CD4-positive, alpha-beta T cell (primary cell): ENCODE measurements at regions not wholly inside any gene's neighbourhood (a gene's known extent, or its start where the extent isn't known, plus 50 kb on each side); places are given as distances from the start of the nearest gene placed in this dataset.

Source experiments
- ATAC-seq: fragments of 200-7000 bp; cut with Tn5 transposase; one replicate; pipeline ENCODE4 v1.10.0; 2022; ENCODE audit warnings: mild to moderate bottlenecking; ENCODE audit not compliant: poor library complexity
- CTCF ChIA-PET: fragments of 350-600 bp; sonication (Branson Sonifier 250); formaldehyde crosslinking; loops from one replicate; lab custom pipeline; 2021; ENCODE audit warnings: antibody characterized with exemption, inconsistent platforms; lab: Charles Lee
- POLR2A ChIA-PET: fragments of 350-600 bp; sonication (Branson Sonifier 250); formaldehyde crosslinking; loops from one replicate; lab custom pipeline; 2021; ENCODE audit warnings: antibody characterized with exemption, inconsistent platforms; lab: Charles Lee
- DNase-seq, 14 experiments: peaks; one replicate each; pipeline ENCODE4 v3.0.0-alpha.2; 2013 to 2020; ENCODE audit warnings: mixed read lengths in 2 of 14
- H3K27ac ChIP-seq, 2 donors: one replicate each; pipeline versions ENCODE4 v1.5.1 to v1.7.0; 2013; ENCODE audit warnings: low read length in 2 of 2, low read depth in 1 of 2, mild to moderate bottlenecking in 1 of 2
- H3K27me3 ChIP-seq, 2 experiments: 1 replicate in 1 of 2; 2 replicates in 1 of 2; pipeline versions ENCODE4 v1.6.1 to v1.7.0; 2013; ENCODE audit warnings: low read length in 2 of 2, control low read depth in 1 of 2, mild to moderate bottlenecking in 1 of 2, moderate library complexity in 1 of 2; ENCODE audit not compliant: insufficient read depth in 2 of 2, control insufficient read depth in 1 of 2
- H3K36me3 ChIP-seq: one replicate; pipeline ENCODE4 v1.6.1; 2013; ENCODE audit warnings: low read length, control low read depth; ENCODE audit not compliant: insufficient read depth
- H3K4me1 ChIP-seq: one replicate; pipeline ENCODE4 v1.6.1; 2013; ENCODE audit warnings: low read length, control low read depth; ENCODE audit not compliant: insufficient read depth
- H3K4me3 ChIP-seq: one replicate; pipeline ENCODE4 v1.5.1; 2013; ENCODE audit warnings: mild to moderate bottlenecking, low read length, moderate library complexity
- H3K9me3 ChIP-seq, 2 experiments: 1 replicate in 1 of 2; 2 replicates in 1 of 2; pipeline versions ENCODE4 v1.6.1 to v1.7.0; 2013; ENCODE audit warnings: low read length in 2 of 2, mild to moderate bottlenecking in 2 of 2, control low read depth in 1 of 2, moderate library complexity in 1 of 2; ENCODE audit not compliant: control insufficient read depth in 1 of 2, insufficient read depth in 1 of 2
- H3K27ac Mint-ChIP-seq: one replicate; pipeline ENCODE4 v1.8.0; 2020; ENCODE audit warnings: mixed read lengths
- H3K27me3 Mint-ChIP-seq: one replicate; pipeline ENCODE4 v1.8.0; 2021; ENCODE audit warnings: mixed read lengths
- H3K36me3 Mint-ChIP-seq: one replicate; pipeline ENCODE4 v1.8.0; 2021; ENCODE audit warnings: low read depth, mixed read lengths
- H3K4me1 Mint-ChIP-seq: one replicate; pipeline ENCODE4 v1.8.0; 2021; ENCODE audit warnings: low read depth, mixed read lengths
- H3K4me3 Mint-ChIP-seq: one replicate; pipeline ENCODE4 v1.8.0; 2020; ENCODE audit warnings: mild to moderate bottlenecking, mixed read lengths
- H3K9me3 Mint-ChIP-seq: one replicate; pipeline ENCODE4 v1.8.0; 2020; ENCODE audit warnings: mixed read lengths
- CTCF ChIP-seq: fragments of 200-600 bp; IDR thresholded peaks from one replicate; pipeline ENCODE4 v1.8.0; 2022; ENCODE audit warnings: antibody characterized with exemption, mild to moderate bottlenecking
- intact Hi-C, 2 experiments: fragments of 100-400 bp; cut with DNase I in 1 of 2; cut with micrococcal nuclease in 1 of 2; formaldehyde crosslinking; loops; one replicate each; pipeline versions ENCODE4 v1.15.1 to v1.9.0; 2023 to 2025; cut with DNase I, micrococcal nuclease

GRCh38 chr6:167667204-167668018, 159.3 kb upstream of the AFDN start:
- H3K27me3 ChIP-seq: no peaks in the 10 kb centered on the region
- Mint-ChIP-seq H3K36me3 (no peaks in the 10 kb centered on the region), H3K27me3 (peaks cover 5% of the 10 kb centered on the region), H3K4me3 (no peak overlapping the region), H3K9me3 (peaks cover 6% of the 10 kb centered on the region), H3K4me1 (no peaks in the 10 kb centered on the region), H3K27ac (no peak overlapping the region)
- H3K27ac ChIP-seq: no peak overlapping the region
- ChIA-PET CTCF (no interaction called here), POLR2A (no interaction called here)
- H3K9me3 ChIP-seq: peaks cover 0 to 28% of the 10 kb centered on the region in 2 experiments
- intact Hi-C loops: no loop called here
- no peaks in the 10 kb centered on the region for H3K4me1 ChIP-seq
- TF ChIP-seq CTCF: no peak
- DNase-seq (no peak), ATAC-seq (no peak)
- no peak overlapping the region for H3K4me3 ChIP-seq
- H3K36me3 ChIP-seq: no peaks in the 10 kb centered on the region

DNA sequence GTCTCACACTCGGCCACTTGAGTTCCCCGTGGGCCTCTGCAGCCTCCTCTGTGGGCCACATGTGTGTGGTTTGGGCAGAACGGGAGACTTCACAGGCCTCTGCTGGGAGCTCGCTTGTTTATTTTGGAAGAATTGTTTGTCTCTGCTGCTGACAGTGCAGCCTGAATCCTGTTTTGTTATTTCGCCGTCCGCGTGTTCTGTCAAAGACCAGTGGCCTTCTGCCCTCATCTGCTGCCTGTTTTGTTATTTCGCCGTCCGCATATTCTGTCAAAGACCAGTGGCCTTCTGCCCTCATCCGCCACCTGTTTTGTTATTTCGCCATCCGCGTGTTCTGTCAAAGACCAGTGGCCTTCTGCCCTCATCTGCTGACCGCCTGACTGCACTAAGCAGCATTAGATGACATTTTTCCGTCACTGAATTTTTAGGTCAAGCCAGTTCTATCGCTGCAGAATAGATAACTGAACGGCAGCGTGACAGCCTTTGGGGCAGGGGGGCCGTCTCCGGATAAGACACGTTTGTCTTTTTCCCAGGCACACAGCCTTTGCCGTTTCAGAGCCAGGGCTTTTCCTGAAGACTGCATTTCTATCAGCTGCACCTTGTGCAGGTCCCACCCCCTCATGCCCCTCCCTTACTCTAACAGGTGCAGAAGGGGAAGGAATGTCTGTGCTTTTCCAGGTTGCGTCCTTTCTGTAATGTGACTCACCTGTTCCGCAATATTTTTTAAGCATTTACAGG, 158.5 kb upstream of the AFDN start:
- no peak overlapping the region for H3K4me3 Mint-ChIP-seq
- Histone ChIP-seq H3K4me1 (no peaks in the 10 kb centered on the region), H3K9me3 (peaks cover 0 to 24% of the 10 kb centered on the region in 2 experiments), H3K36me3 (no peaks in the 10 kb centered on the region), H3K27me3 (no peaks in the 10 kb centered on the region), H3K4me3 (no peak overlapping the region), H3K27ac (no peak overlapping the region)
- POLR2A ChIA-PET: no interaction called here
- TF ChIP-seq CTCF: no peak
- H3K27ac Mint-ChIP-seq: no peak overlapping the region
- H3K27me3 Mint-ChIP-seq: peaks cover 5% of the 10 kb centered on the region
- no peak for DNase-seq
- H3K4me1 Mint-ChIP-seq: no peaks in the 10 kb centered on the region
- ATAC-seq: no peak
- H3K9me3 Mint-ChIP-seq: peaks cover 6% of the 10 kb centered on the region
- no peaks in the 10 kb centered on the region for H3K36me3 Mint-ChIP-seq
- intact Hi-C loops: no loop called here
- CTCF ChIA-PET: no interaction called here

GRCh38 chr6:167668754-167669552, 157.8 kb upstream of the AFDN start:
- H3K36me3 Mint-ChIP-seq: no peaks in the 10 kb centered on the region

More at GRCh38 chr6:167668754-167669552, 157.8 kb upstream of the AFDN start:
- CTCF ChIA-PET: no interaction called here
- Mint-ChIP-seq H3K4me3 (no peak overlapping the region), H3K9me3 (peaks cover 6% of the 10 kb centered on the region), H3K27ac (no peak overlapping the region), H3K4me1 (no peaks in the 10 kb centered on the region), H3K27me3 (peaks cover 9% of the 10 kb centered on the region)
- DNase-seq (no peak), ATAC-seq (no peak)
- H3K4me1 ChIP-seq: no peaks in the 10 kb centered on the region
- intact Hi-C loops: no loop called here
- H3K36me3 ChIP-seq: no peaks in the 10 kb centered on the region
- H3K4me3 ChIP-seq: no peak overlapping the region
- H3K27me3 ChIP-seq: no peaks in the 10 kb centered on the region
- H3K27ac ChIP-seq: no peak overlapping the region
- TF ChIP-seq CTCF: no peak
- H3K9me3 ChIP-seq: peaks cover 0 to 24% of the 10 kb centered on the region in 2 experiments
- POLR2A ChIA-PET: no interaction called here
